ENCODE measurements at regions not wholly inside any gene's neighbourhood (a gene's known extent, or its start where the extent isn't known, plus 50 kb on each side); places are given as distances from the start of the nearest gene placed in this dataset.

DNA sequence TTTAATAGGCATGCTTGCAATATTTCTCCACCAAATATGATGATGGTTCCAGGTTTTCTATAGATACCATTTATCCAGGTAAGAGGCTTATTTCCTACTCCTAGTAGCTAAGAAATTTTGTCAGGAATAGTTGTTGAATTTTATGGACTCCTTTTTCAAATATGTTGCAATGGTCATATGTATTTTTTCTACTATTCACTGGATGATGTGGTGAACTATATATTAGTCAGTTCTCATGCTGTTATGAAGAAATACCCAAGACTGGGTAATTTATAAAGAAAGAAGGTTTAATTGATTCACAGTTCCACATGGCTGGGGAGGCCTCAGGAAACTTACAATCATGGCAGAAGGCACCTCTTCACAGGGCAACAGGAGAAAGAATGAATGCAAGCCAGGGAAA is 141.1 kb upstream of the NR3C1 start (continued):
- TF ChIP-seq, protein P1, sequence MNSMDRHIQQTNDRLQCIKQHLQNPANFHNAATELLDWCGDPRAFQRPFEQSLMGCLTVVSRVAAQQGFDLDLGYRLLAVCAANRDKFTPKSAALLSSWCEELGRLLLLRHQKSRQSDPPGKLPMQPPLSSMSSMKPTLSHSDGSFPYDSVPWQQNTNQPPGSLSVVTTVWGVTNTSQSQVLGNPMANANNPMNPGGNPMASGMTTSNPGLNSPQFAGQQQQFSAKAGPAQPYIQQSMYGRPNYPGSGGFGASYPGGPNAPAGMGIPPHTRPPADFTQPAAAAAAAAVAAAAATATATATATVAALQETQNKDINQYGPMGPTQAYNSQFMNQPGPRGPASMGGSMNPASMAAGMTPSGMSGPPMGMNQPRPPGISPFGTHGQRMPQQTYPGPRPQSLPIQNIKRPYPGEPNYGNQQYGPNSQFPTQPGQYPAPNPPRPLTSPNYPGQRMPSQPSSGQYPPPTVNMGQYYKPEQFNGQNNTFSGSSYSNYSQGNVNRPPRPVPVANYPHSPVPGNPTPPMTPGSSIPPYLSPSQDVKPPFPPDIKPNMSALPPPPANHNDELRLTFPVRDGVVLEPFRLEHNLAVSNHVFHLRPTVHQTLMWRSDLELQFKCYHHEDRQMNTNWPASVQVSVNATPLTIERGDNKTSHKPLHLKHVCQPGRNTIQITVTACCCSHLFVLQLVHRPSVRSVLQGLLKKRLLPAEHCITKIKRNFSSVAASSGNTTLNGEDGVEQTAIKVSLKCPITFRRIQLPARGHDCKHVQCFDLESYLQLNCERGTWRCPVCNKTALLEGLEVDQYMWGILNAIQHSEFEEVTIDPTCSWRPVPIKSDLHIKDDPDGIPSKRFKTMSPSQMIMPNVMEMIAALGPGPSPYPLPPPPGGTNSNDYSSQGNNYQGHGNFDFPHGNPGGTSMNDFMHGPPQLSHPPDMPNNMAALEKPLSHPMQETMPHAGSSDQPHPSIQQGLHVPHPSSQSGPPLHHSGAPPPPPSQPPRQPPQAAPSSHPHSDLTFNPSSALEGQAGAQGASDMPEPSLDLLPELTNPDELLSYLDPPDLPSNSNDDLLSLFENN (IDR thresholded peaks at IDR 0.05; ENCODE audit: low read depth in 2 of 2, low read length in 2 of 2) = no peak
- TF ChIP-seq, protein P2, sequence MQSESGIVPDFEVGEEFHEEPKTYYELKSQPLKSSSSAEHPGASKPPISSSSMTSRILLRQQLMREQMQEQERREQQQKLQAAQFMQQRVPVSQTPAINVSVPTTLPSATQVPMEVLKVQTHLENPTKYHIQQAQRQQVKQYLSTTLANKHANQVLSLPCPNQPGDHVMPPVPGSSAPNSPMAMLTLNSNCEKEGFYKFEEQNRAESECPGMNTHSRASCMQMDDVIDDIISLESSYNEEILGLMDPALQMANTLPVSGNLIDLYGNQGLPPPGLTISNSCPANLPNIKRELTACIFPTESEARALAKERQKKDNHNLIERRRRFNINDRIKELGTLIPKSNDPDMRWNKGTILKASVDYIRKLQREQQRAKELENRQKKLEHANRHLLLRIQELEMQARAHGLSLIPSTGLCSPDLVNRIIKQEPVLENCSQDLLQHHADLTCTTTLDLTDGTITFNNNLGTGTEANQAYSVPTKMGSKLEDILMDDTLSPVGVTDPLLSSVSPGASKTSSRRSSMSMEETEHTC (IDR thresholded peaks at IDR 0.05) = no peak
- TF ChIP-seq PYGO2 (tag; IDR thresholded peaks at IDR 0.05) (no peak), CBX2 (IDR thresholded peaks at IDR 0.05; ENCODE audit: insufficient read depth, low read length, poor library complexity, severe bottlenecking) (no peak), MEF2D (tag; conservative IDR thresholded peaks at IDR 0.05; ENCODE audit: low read depth) (no peak), RBFOX2 (IDR thresholded peaks at IDR 0.05; ENCODE audit: low read depth, low read length) (no peak), BRF1 (IDR thresholded peaks at IDR 0.05; ENCODE audit: borderline replicate concordance, extremely low read depth, insufficient read length) (no peak), MAFK (IDR thresholded peaks at IDR 0.05; ENCODE audit: low read length) (no peak)
- TF ChIP-seq, protein P3, sequence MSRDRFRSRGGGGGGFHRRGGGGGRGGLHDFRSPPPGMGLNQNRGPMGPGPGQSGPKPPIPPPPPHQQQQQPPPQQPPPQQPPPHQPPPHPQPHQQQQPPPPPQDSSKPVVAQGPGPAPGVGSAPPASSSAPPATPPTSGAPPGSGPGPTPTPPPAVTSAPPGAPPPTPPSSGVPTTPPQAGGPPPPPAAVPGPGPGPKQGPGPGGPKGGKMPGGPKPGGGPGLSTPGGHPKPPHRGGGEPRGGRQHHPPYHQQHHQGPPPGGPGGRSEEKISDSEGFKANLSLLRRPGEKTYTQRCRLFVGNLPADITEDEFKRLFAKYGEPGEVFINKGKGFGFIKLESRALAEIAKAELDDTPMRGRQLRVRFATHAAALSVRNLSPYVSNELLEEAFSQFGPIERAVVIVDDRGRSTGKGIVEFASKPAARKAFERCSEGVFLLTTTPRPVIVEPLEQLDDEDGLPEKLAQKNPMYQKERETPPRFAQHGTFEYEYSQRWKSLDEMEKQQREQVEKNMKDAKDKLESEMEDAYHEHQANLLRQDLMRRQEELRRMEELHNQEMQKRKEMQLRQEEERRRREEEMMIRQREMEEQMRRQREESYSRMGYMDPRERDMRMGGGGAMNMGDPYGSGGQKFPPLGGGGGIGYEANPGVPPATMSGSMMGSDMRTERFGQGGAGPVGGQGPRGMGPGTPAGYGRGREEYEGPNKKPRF (IDR thresholded peaks at IDR 0.05; ENCODE audit: low read depth, low read length) = no peak
- TF ChIP-seq, protein P4, sequence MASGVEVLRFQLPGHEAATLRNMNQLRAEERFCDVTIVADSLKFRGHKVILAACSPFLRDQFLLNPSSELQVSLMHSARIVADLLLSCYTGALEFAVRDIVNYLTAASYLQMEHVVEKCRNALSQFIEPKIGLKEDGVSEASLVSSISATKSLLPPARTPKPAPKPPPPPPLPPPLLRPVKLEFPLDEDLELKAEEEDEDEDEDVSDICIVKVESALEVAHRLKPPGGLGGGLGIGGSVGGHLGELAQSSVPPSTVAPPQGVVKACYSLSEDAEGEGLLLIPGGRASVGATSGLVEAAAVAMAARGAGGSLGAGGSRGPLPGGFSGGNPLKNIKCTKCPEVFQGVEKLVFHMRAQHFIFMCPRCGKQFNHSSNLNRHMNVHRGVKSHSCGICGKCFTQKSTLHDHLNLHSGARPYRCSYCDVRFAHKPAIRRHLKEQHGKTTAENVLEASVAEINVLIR (CRISPR knock-in tag; IDR thresholded peaks at IDR 0.05) = no peak
- TF ChIP-seq, protein P5, sequence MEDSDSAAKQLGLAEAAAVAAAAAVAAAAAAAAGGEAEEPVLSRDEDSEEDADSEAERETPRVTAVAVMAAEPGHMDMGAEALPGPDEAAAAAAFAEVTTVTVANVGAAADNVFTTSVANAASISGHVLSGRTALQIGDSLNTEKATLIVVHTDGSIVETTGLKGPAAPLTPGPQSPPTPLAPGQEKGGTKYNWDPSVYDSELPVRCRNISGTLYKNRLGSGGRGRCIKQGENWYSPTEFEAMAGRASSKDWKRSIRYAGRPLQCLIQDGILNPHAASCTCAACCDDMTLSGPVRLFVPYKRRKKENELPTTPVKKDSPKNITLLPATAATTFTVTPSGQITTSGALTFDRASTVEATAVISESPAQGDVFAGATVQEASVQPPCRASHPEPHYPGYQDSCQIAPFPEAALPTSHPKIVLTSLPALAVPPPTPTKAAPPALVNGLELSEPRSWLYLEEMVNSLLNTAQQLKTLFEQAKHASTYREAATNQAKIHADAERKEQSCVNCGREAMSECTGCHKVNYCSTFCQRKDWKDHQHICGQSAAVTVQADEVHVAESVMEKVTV (CRISPR knock-in tag; IDR thresholded peaks at IDR 0.05) = no peak
- TF ChIP-seq, protein P6, sequence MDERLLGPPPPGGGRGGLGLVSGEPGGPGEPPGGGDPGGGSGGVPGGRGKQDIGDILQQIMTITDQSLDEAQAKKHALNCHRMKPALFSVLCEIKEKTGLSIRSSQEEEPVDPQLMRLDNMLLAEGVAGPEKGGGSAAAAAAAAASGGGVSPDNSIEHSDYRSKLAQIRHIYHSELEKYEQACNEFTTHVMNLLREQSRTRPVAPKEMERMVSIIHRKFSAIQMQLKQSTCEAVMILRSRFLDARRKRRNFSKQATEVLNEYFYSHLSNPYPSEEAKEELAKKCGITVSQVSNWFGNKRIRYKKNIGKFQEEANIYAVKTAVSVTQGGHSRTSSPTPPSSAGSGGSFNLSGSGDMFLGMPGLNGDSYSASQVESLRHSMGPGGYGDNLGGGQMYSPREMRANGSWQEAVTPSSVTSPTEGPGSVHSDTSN (CRISPR knock-in tag; IDR thresholded peaks at IDR 0.05; ENCODE audit: low read depth) = no peak
- TF ChIP-seq, protein P6 (tag; conservative IDR thresholded peaks at IDR 0.05; ENCODE audit: low read depth) = no peak

Data from K562 (cell line).